NAMALWA (cell line): ENCODE measurements at regions not wholly inside any gene's neighbourhood (a gene's known extent, or its start where the extent isn't known, plus 50 kb on each side); places are given as distances from the start of the nearest gene placed in this dataset.
"Not testable (repeated sequence)": the region's sequence is repeated elsewhere in the genome, so short reads cannot be mapped to it uniquely, and the experiment has no call there.

Experiments
- DNase-seq: peaks from one replicate; pipeline ENCODE4 v3.0.0-alpha.2; 2015; ENCODE audit warnings: low spot score

DNA sequence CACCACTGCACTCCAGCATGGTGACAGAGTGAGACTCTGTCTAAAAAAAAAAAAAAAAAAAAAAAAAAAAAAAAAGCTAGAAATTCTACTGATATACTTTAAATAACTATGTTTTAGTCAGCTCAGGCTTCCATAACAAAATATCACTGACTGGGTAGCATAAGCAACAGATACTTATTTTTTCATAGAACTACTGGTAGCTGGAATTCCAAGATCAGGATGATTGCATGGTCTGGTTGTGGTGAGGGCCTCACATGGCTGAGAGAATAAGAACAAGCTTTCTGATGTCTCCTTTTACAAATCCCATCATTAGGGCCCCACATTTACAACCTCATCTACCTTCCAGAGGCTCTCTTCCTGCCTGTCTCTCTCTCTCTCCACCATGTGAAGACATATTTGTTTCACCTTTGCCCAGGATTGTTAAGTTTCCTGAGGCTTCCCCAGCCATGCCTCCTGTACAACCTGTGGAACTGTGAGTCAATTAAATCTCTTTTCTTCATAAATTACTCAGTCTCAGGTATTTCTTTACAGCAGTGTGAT is 126.7 kb upstream of the SEMA3C start:
- no peak for DNase-seq

- not testable (repeated sequence) for DNase-seq
Measured at GRCh38 chr7:81042646-81043045, 123.8 kb upstream of the SEMA3C start.

DNA sequence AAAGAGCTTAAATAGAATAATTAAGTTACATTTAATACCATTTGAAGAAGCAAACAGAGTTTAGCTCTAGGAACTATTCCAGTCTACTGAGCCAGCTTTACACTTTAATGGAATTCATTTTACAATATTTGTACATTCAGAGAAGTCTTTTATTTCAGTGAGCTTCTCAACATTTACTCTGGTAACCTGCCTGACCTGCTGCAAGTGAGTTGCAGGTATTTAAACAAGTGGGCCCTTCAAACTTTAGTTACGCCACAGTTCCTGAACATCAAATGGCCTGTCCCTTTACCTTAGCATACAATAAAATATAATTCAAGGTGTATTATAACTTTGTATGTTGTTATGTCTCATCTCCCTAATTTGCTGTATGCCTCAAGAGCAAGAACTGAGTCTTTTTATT is 121.6 kb upstream of the SEMA3C start:
- DNase-seq: no peak

- no peak for DNase-seq
Measured at GRCh38 chr7:81036871-81037270, 118.0 kb upstream of the SEMA3C start.

GRCh38 chr7:81036057-81036456 is 117.2 kb upstream of the SEMA3C start:
- no peak for DNase-seq

GRCh38 chr7:81031996-81032395 is 113.1 kb upstream of the SEMA3C start:
- DNase-seq: no peak

DNA sequence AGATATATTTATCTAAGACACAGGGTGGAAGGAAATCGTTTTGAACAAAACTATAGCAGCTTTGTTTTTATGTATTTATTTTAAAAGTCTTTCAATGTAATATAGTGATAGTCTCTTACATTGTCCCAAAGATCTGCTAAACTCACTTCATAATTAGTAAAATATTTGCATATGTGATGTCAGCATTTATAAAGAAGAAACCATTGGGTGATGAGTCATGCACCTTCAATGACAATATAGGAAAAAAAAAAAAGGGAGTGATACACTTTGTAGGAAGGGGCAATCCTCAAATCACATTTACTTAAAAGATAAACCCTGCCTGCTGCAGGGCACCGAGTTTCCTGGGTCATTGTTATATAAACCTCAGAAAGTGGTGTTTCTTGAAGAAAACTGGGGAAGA is 112.4 kb upstream of the SEMA3C start:
- DNase-seq: no peak

- DNase-seq: no peak
Measured at GRCh38 chr7:81030472-81030871, 111.6 kb upstream of the SEMA3C start.

DNA sequence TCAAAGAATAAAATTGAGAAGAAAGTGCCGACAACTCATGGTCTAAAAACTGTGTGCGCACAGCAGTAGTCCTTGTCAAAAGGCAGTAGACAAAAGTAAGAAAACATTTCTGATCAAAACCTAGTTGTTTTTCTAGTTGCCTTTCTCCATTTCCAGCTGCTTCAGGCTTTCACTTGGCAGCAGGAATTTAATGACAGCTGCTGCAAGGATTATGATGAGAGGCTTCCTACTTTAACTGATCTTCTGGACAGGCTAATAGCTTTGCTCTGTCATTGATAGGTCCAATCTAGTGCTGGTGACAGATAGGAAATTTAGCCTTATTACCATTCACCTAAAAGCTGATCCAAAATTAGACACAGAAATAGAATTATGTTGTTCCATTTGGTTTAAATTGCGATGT is 110.7 kb upstream of the SEMA3C start:
- DNase-seq: no peak

GRCh38 chr7:81025360-81025759 is 106.5 kb upstream of the SEMA3C start:
- no peak for DNase-seq

- DNase-seq: no peak
Measured at GRCh38 chr7:81014908-81015307, 96.1 kb upstream of the SEMA3C start.

- no peak for DNase-seq
Measured at GRCh38 chr7:81014266-81014665, 95.4 kb upstream of the SEMA3C start.

DNA sequence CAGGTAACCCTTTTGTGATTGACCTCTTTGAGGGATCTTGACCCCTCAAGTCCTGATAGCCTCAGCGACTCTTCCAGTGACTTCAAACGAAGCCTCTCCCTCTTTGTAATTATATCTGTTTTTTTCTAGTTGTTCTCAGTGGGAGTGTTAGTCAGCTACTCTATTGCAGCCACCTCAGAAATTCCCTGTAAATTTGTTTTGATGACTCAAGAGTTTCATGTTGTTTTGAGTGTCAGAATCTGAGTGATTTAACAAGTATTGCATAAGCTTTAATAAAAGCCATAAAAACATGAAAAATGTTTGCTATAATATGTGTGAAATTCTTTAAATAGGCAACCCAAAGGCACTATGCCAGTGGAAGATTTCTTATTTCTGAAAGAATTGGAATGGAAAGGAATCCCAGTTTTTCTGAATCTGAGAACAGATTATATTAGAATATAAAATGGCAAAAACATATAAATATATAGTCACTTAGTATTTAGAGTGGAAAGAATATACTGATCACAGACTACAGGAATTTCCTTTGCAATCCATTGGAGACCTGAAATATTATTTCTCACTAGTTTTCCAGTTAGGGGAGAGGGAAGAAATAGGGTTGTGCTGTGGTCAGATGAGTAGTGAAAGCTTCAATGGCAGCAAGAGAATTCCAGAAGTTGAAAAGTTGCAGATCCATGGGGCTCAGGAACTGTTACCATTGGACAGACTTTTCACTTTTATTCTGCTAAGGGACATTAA is 94.4 kb upstream of the SEMA3C start:
- DNase-seq: no peak

GRCh38 chr7:81008901-81009300 is 90.0 kb upstream of the SEMA3C start:
- no peak for DNase-seq

- no peak for DNase-seq
Measured at GRCh38 chr7:81007051-81007450, 88.2 kb upstream of the SEMA3C start.

- no peak for DNase-seq
Measured at GRCh38 chr7:81005254-81005653, 86.4 kb upstream of the SEMA3C start.

- DNase-seq: no peak
Measured at GRCh38 chr7:81004098-81004497, 85.2 kb upstream of the SEMA3C start.

DNA sequence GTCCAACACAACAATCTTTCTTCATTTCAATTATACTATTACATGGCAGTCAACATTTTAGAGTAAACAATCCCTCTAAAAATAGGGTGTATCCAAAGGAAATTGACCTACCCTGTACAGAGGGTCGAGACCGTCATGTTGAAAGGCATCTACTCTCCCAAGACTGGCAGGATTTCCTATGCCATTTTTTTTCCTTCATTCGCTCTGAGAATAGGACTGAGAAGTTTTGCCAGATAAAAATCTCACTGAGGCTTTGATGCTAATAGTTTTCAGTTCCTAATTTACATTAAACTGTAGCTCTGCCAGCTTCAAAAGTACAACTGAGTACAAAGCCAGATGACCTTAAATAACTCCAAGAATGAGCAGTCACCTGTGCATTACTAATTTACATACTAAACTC is 84.5 kb upstream of the SEMA3C start:
- DNase-seq: no peak

GRCh38 chr7:81002421-81002820 is 83.6 kb upstream of the SEMA3C start:
- DNase-seq: no peak

DNA sequence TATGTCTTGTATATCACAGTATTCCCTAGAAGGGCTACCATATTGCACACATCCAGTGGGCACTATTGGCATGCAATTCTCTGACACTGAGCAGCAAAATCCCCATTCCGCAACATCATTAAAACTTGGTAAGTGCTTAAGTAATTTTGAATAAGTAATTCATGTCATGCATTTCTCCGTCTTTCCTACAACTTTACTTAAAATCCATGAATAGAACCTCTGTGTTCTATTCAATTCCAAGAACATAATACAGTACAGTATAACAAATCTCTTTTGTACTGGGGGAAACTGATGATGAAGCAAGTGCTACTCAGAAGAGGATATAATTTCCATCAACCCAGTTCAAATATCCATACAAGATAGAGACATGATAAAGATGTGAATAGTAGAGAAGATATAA is 80.9 kb upstream of the SEMA3C start:
- no peak for DNase-seq

- no peak for DNase-seq
Measured at GRCh38 chr7:80999100-80999499, 80.2 kb upstream of the SEMA3C start.

GRCh38 chr7:80997841-80998240 is 79.0 kb upstream of the SEMA3C start:
- DNase-seq: no peak

DNA sequence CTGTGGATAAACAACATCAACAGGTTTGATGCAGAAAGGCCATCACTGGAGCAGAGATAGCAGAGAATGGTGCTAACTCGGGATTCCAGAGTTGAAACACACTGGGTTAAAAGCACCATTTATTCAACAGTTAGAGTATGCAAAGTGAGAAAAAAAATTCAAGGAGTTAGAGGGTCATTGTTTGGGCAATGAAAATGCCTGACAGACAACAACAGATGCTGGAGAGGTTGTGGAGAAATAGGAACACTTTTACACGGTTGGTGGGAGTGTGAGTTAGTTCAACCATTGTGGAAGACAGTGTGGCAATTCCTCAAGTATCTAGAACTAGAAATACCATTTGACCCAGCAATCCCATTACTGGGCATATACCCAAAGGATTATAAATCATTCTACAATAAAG is 77.4 kb upstream of the SEMA3C start:
- DNase-seq: not testable (repeated sequence)

DNA sequence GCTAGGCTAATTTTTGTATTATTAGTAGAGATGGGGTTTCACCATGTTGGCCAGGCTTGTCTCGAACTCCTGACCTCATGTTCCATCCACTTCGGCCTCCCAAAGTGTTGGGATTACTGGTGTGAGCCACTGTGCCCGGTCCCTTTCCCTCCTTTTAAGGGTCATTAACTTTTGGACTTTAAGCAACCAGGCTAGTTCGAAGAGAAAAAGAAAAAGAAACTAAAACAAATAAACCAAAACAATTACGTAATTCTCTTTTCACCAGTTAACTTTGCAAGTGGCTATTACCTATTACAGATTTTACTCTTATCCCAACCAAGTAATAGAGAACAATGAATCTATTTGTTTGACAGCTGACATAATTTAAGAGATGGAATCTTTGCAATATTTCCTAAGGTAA is 72.8 kb upstream of the SEMA3C start:
- no peak for DNase-seq
